NOMO-1 treated with dmso at 0.1 percent for 144 hours (cell line): ENCODE measurements at regions not wholly inside any gene's neighbourhood (a gene's known extent, or its start where the extent isn't known, plus 50 kb on each side); places are given as distances from the start of the nearest gene placed in this dataset.

ENCODE experiments used
- DNase-seq: peaks from one replicate; lab custom pipeline; 2025; ENCODE audit not compliant: unreplicated experiment; lab: John Stamatoyannopoulos, UW

GRCh38 chr3:188057124-188057523, 96.8 kb upstream of the LPP start:
- DNase-seq = no peak

DNA sequence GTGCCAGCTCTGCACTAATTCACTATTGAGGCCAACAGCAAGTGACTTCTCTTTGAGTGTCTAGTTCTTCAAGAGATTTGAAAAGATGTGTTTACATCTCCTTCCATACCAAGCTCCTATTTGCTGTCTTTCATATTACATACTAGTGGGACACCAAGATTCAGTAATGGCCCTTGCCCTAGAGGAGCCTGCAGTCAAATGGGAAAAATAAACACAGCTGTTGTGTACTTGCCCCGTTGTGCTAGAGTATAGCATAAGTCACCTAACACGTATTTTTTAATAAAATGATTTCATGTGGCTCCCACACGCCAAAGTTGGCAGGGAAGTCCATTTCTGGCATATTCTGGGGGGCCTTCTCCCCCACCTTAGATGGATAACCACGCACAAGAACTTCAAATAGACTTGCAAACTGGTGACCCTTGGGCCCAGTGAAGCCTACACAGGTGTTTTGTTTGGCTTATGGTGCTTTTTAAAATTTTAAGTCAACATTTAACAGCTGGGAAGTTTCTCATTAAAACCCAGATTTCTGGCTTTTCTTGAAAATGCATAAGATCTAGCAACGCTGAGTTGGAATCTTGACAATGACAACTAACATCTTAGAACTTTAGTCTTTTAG, 95.3 kb upstream of the LPP start:
- no peak for DNase-seq

DNA sequence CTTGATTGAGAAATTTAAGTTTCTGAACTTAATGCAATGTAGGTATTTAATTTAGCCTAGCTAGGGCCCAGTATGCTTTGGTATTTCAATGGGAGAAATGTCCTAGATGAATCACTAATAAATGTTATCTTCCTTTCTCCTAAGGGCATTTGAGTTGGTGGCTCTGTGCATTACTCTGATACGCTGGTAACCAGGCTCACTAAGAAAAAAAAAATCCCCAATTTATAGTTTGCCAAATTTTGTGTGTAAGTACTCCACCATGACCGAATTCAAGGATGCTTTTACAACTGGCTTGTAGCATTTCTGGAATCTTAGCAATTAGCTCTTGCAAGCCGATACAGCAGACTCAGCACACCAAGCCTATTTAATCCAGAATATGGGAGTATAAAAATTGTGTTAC, 94.6 kb upstream of the LPP start:
- no peak for DNase-seq

- DNase-seq = no peak
These were observed 93.6 kb upstream of the LPP start for GRCh38 chr3:188060264-188060835.

- DNase-seq = peak; percentile 31
These were observed 93.0 kb upstream of the LPP start for GRCh38 chr3:188060840-188061544.

DNA sequence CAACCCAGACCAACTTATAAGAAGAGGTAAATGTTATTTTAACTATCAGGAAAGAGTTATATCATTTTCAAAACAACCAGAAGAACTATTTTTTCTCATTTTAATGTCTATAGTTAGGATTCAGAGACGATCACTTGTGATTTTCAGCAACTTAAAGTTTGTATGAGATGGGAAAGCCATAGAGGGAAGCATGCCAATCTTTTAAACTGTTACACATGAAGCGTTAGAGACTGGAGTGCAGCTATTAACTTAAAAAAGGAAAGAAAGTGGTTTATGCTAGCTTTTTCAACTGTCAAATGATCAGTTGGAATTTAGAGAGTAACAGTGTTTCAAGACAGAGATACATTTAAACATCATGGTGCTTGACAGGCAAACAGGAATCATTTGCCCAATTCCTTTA, 91.7 kb upstream of the LPP start:
- DNase-seq = no peak

GRCh38 chr3:188064831-188065493, 89.0 kb upstream of the LPP start:
- DNase-seq = no peak

GRCh38 chr3:188066141-188066540, 87.8 kb upstream of the LPP start:
- no peak for DNase-seq

GRCh38 chr3:188067932-188068331, 86.0 kb upstream of the LPP start:
- no peak for DNase-seq

GRCh38 chr3:188068342-188068741, 85.6 kb upstream of the LPP start:
- no peak for DNase-seq

- DNase-seq = no peak
These were observed 82.3 kb upstream of the LPP start for GRCh38 chr3:188071636-188072035.

DNA sequence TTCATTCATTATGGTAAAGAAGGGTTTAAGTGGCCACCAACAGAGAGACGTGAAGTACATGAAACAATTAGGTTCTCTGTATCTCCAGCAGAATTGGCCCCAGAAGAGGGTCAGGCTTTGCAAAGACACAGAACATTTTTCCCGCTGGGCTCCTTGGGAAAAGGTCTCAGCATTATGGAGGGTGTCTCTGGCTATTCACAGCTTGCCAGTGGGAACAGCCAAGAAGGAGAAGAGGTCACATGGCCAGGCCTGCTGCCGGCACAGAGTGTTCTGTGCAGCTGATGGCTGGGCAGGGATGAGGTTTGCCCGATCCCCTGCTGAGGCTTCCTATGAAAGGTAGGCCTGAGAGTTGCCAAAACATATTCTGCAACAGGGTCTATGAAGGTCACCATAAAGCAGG, 77.8 kb upstream of the LPP start:
- no peak for DNase-seq

- DNase-seq = no peak
These were observed 76.7 kb upstream of the LPP start for GRCh38 chr3:188077160-188077799.

DNA sequence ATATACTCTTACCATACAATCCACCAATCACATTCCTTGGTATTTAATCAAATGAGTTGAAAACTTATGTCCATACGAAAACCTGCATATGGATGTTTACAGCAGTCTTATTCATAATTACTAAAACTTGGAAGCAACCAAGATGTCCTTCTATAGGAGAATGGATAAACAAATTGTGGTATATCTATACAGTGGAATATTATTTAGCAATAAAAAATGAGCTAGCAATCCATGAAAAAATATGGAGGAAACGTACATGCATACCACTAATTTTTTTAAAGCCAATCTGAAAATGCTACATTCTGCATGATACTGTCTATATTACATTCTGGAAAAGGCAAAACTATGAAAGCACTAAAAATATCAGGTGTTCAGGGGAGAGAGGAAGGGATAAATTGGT, 73.9 kb upstream of the LPP start:
- DNase-seq = no peak

DNA sequence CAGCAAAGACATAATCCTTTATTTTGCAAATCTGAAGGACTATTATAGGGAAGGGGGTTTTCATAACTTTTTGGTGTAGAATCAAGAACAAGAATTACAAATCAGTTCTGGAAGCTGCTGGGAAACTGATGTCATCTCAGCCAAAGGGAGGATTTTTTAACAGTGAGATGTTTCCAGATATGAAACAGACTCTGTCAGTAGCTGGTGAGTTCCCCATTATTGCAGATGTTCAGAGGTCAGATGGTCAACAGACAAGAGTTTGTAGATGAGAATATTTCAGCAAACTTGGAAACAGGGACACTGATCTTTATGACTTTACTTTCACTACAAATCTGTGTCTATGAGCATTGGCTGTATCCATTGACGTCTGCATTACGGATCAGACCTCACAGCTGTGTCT, 71.9 kb upstream of the LPP start:
- DNase-seq = no peak

DNA sequence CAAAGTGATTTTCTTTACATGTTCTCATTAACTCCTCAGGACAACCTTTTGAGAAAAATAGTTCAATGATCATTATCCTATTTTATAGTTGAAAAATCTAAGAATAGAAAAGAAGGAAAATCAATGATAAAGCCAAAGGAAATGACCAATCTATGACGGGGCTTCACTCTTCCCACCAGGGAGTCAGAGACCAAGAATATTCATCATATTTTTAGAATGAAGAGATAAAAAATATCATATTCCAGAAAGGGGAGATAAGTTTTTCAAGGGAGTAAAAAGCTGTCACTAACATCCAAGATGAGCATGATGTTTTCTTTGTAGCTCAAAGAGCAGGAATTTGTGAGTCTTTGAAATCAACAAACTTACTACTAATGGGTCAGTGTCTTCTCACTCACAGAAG, 71.5 kb upstream of the LPP start:
- no peak for DNase-seq

DNA sequence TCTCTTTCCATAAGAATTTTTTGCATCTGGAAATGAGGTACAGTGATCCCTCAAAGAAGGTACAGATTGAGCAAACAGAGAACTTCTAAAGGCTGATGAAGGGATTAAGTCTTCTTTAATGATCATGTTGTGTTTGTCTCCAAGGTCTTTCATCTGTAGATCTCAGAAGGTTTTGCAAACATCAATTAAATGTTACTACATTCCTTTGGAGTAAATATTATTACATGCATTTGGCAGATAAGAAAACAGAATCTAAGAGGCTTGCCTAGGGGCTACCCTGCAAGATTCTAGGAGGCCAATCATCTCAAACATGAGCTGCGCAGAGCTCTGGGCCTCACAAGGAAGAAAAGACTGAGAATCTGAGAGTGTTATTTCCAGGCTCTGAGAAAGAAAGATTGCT, 70.9 kb upstream of the LPP start:
- DNase-seq = no peak

DNA sequence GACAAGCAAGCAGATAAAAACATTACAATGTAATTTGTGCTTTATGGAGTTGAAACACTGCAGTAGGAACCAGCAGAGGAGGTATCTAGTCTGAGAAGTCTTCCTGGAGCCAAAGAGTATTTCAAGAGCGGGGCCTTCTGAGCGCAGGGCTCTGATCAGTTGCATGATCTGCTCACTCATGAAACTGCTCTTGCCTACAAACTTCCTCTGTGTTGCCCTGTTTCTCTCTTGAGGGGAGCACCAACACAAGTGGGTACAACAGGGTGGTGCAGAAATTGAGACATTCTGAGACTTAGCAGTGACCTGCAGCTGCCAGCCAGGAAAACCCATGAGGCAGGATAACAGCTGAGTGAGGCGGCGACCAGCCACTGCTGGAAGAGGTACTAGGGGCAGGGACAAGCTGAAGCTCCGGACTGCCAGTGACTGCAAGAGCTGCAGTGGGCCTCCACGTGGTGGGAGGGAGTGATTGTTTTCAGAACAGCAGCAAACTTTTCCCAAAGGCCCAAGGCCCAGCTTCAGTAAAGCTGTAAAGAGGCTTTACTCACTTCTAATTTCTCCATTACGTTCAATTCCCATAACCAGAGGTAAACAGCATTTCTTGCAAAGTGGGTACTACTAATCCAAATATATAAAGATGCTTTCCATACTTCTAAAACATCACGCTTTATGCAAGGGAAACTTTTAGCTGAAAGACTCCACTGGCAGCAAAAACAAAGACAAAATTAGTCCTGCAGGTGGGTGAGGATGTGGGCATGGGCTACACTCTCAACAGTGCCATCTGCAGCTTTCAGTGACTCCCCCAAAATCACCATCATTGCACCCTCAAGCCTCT, 69.0 kb upstream of the LPP start:
- DNase-seq = no peak

DNA sequence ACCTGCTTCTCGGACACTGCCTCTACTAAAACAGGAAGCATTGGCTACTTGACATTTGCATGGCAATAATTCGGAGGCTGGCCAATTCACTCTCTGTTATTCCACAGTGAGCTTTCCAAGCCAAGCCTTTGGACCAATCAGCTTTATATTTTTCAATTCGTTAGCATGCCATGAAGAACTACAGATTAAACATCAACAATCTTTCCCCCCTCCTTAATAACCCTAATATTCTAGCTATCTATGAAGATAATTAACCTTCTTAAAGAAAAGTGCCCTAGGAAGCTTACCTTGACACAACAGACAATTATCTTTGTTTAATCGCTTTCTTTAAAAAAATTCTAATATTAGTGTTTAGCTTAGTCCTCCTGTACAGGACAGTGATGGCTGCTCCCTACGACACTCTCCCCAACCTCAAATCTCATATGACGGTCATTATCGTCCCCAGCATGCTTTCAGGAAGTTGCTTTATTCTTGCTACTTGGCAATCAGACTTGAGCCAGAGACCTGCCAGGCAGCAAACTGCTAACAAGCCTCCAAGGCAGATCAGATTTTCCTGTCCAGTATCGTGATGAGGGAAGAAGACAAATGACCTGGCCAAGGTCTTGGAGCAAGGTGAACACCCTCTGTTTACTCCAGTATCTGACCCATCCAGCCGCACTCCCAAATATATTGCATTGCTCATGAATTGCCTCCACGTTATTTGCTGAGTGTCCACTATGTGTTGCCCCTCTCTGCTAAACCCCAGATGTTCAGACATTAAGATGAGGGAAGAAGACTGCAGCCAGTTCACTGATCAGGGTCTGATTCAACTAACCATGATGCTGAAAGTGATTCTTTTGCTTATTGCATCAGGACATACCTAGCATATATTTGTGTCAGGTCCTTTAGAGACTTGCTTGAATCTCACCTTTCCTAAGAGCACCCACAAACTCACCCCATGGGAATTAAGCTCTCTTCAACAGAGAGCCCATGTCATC, 68.1 kb upstream of the LPP start:
- DNase-seq = no peak
